NCI-H2029 treated with DMSO at 0.1 percent for 48 hours (cell line): ENCODE measurements at regions not wholly inside any gene's neighbourhood (a gene's known extent, or its start where the extent isn't known, plus 50 kb on each side); places are given as distances from the start of the nearest gene placed in this dataset.

Experiments used
- DNase-seq: peaks from one replicate; lab custom pipeline; 2025; lab: John Stamatoyannopoulos, UW

DNA sequence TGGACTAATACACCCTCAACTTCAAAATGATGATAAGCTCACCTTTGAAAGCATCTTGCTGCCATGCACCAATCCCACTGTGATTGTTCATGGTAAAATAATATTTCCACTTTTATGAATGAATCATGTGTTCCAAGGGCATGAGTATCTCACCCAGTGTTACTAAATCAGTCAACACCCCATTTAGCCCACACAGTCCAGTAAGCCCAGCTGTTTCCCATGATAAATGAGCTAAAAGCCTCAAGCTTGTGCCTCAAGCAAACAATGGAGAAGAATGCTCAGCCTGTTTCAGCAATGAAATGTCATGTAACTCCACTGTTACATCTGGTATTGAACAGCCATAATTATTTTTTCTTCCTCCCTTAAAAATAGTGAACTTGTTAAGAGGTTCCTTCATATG, 442.5 kb downstream of the XPNPEP1 start:
- no peak for DNase-seq

DNA sequence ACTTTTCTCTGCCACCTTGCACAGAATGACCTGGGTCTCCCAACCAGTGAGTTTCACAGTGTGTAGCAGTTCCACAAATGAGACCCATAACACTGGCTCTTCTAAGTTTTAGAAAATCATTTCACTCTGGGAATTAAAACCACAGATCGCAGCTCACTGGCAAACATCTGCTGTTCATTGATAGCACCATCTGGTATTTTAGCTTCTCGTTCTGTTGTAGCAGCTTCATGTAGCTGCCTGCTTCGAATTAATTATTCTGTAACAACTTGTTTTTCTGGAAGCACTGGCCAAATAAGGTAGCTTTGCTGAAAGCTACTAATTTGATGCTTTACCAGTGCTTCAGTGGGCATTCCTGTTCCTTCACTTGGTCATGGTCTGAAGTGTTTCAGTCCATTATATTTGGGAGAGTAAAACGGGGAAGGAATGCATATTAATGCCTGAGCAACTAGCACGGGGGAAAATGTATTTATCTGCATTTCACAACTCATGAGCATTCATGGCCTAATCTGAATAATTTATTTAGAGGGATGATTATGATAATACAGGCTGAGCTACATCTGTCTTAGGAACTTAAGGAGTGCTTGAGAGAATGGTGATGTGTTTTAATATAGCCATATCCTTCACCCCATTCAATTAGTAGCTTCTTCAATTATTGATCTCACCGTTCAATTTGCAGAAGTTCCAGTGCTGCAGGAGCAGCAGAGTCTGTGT, 447.4 kb downstream of the XPNPEP1 start:
- DNase-seq: no peak

DNA sequence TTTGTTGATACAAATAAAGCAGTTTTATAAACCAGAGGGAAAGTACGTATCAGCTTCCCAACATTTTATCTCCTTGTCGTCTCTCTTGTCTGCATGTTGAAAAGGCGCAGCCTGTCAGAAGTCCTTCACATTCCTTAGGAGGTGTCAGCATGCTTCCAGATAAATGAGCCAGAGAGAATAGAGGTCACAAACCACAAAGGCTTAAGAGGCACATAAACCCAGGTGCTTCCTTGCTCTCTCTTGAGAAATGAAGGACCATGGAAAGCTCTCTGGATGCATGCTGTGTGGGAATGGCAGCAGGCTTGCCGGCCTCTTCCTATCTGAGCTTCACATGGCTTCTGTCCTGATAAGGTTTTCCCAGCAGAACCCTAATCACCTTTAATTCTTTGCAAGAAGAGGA, 448.5 kb downstream of the XPNPEP1 start:
- no peak for DNase-seq

DNA sequence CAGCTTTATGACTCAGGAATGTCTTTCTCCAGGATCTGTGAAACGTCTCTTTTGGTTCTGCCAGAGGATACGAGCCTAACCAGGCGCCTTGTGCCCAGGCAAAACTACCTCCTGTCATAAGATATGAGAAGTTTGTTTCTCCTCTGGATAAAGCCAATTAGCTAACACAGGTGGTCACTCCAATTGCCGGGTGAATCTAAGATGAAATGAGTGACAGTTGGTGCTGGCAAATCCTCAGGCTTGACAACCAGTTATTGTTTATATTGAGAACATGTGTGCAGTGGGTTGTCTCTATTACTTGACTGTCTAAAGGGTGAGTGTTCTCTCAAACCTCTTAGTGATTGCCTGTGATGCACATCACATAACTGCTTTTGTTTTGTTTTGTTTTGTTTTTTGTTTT, 449.1 kb downstream of the XPNPEP1 start:
- DNase-seq: no peak

DNA sequence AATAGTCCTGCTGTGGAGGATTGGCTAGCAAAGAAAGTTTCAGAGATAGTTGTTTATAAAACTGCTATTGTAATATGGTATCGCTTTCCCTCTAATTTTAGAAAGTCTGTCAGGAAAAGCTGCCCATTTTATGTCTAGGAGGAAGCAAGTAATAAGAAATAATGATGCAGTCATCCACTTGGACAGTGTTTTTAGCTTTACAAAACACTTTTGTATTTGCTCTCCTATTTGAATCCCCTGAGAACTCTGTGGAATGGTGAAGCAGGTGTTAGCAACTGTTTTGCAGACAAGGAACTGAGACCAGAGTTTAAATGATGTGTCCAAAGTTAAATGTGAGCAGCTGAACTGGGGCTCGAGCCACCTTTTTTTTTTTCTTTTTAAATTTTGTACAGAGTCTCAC, 455.8 kb downstream of the XPNPEP1 start:
- no peak for DNase-seq

DNA sequence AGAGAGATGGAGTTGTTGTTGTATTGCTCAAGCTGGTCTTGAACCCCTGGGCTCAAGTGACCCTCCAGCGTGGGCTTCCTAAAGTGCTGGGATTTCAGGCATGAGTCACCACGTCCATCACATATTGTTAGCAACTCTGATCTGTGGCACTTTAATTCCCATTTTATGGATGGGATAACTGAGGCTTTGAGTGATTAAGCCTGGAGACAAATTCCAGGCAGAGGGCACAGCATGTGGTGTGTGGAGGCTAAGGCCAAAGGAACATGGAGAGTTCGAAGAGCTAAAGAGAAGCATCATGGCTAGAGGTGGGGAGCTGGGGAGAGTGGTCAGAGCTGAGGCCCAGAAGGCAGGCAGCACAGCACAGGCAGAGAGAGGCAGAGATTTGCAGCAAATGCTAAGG, 458.4 kb downstream of the XPNPEP1 start:
- no peak for DNase-seq

DNA sequence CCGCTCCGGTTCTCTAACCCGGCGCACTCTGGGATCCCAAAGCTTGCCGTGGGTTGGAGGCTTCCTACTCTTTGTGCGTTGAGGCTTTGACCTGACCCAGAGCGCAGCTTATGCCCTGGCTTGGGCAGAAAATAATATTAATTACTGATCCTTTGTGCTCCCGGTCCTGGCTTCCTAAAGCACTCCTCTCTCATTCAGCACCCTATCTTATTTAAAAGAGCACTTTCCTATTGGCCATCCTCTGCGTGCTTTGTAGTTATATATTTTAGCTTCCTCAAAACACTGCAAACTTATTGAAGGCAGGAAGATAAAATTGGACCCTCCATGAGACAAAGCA, 466.0 kb downstream of the XPNPEP1 start:
- no peak for DNase-seq

DNA sequence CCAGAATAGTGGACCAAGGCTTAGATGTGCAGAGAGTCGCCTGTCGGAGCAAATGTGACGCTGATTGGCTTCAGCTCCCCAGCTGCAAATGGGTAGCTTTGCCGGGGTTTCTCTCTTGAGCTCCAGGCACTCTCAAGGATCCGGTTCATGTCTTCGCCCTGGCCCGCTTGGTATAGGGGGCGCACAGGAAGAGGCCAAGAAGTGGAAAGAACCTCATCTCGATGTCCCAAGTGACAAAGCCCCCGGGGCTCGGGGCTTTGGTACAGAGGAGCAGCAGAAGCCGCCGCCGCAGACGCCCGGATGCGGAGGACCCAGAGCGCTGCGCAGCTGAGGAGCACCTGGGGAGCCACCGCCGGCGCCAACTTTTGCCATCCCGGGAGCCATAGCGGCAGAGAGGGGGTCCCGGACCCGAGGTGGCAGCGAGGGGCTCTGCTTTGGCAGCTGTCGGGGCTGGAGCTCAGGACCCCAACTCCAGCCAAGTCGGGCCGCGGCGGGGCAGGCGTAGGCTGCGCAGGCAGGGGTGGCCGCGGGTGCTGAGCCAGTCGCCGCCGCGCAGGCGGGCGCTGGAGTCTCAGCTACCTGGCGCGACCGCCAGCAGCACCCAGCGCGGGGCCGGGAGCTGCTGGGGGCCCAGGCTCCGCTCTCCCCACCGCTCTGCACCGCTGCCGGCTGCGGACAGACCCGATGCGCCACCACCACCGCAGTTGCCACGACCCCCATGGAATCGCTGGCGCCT, 466.6 kb downstream of the XPNPEP1 start:
- DNase-seq: no peak

DNA sequence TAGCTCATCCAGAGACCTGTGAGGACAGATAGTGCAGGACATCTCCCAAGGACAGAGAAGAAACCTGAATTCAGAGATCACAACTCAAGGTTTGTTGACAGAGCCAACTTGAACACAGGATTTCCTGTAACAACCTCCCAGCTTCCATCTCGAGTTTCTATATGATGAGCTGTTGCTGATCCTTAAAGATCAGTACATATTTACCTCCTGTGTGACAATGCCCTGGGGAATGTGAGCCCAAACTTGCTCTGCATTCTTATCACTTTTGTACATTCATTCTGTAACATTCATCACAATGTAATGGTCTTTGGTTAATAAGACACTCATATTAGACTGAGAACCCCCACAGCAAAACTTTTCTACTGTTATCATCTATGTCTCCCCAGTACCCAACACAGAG, 468.6 kb downstream of the XPNPEP1 start:
- no peak for DNase-seq

DNA sequence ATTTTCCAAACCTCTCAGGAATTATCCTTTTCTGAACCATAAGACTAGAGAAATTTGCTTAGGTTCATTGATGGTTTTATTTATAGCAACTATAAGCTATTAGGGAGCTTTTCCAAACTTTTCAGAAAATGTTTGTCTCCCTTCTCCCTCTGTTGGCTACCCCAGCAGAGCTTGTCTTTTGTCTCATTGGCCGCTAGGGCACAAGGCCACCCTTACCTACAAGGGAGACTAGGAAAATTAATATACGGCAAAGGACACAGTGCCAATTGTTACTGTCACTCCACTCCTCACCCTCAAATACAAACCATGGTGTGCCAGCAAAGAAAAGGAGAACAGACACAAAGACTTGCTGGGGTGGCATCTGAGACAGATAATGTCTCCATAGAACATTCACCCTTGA, 471.4 kb downstream of the XPNPEP1 start:
- DNase-seq: no peak

DNA sequence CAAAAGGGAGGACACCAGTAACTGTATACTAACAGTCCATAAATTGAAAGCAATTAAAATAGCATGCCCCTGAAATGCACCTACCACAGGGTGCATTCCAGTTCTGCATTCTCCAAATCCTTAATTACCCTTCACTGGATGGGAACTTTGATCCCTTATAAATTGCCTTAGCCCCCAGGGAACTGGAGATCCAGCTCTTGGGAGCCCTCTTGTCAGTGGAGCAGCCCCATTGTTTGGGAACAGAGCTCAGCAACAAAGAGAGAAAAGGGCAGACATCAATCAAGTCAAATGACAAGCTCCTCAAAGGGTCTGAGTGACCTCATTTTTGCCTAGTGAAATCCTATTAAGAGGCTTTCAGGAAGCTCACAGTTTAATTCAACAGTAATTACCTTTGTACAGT, 472.6 kb downstream of the XPNPEP1 start:
- DNase-seq: no peak

DNA sequence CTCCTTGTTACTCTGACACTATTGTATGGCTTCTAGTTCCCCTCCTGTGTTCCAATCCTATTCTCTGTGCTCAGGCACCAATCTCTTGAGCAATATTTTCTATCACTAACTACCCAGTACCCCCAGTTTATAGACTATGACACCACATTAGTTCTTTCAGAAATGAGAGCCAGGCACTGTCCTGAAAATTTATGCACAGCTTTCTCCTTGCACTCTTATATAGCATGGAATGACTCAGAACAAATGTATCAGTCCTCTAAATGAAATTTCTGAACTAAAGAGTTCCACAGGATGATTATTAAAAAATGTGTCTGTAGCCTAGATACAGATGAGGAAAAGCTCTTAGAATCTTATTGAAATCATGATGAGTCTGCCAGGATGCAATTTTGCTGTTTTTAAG, 489.9 kb downstream of the XPNPEP1 start:
- no peak for DNase-seq

DNA sequence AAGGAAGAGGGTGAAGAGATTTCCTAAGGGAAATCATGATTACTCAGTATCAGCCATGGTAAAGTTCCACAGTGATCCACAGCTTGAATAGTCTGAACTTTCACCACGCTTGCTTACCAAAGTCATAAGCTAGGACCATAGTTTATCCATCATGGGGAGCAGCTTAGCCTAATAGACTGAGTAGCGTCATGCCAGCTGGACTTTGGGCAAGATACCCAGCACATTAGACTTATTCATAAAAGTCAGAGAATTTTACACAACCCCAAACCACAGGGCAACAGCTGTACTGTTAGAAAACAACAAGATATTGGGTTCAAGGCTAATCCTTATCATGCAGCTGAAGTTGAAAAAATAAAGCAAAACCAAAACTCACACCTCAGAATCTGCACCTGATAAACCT, 491.0 kb downstream of the XPNPEP1 start:
- DNase-seq: no peak

DNA sequence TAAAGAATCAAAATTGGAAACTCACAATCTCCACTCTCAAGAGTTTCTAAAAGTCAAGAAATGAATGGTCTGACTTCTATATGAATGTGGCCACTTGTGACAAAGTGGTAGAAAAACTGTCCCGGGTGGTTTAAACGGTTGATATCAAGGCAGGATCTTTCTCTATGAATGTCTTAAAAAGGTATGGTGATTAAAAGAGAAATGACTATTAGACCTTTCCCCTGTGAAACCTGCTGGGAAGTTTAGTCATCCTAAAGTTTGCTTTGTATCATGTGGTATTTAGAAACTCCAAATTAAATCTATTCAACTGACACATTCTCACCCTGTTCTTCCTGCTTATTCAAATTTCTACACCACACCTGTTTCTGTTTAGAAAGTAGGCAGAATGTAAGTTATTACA, 492.5 kb downstream of the XPNPEP1 start:
- DNase-seq: no peak

DNA sequence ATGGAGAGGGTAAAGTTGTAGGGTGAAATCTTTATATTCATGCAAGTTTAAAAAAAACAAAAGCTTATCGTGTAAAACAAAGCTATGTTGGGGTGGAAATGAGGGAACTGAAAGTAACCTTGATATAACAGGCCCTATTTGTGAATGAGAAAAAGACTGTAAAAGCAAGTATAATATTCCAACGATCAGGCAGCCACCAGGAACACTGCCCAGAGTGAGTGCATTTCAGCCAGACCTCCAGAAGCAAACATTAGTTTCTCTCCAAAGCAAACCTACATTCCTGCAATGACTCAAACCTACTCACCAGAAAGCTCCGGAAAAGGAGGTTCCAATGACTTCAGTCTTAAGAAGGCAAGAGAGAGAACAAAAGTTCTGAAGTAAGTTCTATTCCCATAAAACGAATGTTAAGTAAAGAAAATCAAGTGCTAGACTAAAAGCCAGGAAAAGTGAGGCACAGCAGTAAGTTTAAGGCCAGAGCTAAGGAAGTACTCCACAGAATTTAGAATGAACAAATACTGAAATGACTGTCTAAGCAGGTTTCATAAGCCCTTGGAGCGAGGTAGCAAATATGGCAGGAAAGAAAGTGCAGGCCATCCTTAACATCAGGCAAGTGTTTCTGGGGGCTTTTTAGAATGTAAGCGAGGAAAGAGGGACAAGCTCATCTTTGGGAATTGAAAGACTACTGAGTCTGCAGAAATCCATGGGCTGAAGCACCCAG, 493.1 kb downstream of the XPNPEP1 start:
- no peak for DNase-seq

DNA sequence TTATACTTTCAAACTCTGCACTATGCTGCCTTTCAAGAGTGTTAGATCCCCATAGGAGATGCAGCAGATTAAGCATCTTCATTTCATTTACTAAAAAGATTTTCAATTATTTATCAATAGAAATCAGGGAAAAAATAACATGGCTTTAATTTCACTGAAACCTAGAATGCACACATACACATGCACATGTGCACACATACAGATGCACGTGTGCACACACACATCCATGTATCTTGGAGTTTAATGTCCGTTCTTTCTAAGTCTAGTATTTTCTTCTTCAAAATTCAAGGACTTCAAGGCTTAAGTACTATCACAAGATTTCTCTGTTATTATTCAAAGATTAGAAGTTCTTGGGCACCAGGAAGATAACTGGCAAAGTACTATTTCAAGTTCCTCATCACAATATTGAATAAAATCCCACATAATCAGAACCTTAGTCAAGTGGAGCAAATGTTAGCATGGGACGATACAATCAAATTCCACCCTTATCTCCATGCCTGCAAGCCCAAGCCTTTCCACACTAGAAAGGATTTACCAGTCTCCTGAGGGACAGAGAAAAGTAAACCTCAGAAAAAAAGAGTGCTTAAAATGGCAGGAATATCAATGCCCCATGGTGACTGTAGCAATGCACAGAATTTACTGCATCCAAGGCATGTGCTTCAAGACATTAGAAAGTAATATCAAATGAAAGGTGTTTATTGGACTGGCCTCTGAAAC, 494.4 kb downstream of the XPNPEP1 start:
- no peak for DNase-seq

DNA sequence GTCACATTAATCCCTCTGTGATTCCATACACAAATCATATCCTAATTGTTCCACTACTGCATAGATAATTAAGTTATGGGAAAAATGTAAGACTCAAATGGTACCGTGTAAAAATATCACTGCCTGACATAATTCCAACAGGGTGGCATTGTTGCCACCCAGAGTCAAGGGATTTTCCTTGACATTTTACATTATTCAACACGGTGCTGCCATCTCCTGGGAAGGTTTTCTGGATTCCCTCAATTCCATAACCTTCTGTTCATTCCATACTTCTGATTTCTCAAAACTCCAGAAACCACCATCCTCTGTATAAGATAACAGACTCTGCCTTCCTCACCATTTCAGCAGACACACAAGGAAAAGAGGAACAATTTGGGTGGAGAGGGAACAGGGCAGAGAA, 495.9 kb downstream of the XPNPEP1 start:
- no peak for DNase-seq

DNA sequence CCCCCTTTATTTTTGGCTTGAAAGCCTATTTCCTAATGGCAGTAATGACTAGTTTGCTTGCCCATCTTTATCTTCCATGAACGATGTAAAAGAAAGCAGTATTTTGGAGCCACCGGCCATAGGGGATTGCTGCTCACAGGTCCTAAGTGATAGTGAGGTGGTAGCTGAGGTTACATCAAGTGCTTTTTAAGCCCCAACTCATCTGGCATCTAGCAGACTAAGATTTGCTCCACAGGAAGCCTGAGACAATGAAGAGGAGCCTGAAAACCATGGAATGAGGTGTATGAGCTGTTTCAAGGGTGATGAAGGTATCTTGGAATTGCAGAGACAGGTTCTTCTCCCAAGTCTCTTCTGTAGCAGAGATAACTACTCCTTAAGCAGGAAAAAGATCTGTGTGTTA, 496.3 kb downstream of the XPNPEP1 start:
- no peak for DNase-seq

DNA sequence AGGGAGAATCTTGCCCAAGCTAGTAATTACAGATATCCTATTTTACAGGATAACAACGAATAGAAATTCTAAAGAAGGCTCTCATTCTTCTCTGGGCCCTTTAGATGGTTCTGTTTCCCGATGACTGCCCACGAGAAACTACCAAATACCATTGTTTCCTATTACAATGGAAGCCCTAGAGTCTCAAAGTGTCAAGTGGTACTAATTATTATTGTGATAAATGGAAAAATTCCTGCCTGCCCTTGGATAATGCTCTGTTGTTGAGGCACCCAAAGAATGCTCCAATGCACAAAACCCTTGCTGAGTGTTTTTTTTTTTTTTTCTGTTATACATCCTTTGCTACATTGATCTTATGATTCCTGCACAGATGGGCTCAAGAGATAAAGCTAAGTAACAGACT, 504.5 kb downstream of the XPNPEP1 start:
- no peak for DNase-seq

DNA sequence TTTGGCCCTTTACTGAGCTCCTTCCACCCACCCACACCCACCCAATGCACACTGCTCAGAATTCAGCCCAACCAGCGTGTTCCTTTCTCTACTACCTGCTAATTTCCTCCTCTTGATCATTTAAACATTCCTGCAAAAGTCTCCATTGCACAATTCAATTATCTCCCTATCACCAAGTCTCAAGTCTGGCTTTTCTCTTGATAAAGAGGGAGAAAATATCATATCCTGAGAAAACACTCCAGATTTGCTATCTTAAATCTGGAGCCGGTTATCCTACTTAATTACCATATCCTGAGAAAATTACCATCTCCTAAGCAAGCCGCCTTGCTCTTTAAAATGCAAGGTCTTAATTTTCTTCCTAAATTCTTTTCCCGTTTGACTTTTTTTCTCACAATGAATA, 505.5 kb downstream of the XPNPEP1 start:
- no peak for DNase-seq

DNA sequence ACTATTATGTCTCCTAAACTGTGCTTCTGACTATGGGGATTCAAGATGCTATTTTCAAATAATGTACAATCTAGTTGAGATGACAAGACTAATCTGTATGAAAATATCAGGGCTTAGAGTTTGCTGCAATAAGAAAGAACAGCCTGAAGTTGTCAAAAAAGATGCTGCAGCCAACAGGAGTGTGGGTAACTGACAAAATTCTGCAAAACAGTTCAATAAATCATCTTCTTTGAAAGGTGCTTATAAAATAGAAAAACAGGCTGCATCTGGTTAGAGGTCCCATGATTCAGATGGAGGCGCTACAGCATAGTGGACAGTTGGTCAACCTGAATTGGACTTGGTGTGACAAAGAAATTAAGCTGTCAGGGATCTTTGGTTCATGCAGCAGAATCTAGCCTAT, 511.0 kb downstream of the XPNPEP1 start:
- no peak for DNase-seq

DNA sequence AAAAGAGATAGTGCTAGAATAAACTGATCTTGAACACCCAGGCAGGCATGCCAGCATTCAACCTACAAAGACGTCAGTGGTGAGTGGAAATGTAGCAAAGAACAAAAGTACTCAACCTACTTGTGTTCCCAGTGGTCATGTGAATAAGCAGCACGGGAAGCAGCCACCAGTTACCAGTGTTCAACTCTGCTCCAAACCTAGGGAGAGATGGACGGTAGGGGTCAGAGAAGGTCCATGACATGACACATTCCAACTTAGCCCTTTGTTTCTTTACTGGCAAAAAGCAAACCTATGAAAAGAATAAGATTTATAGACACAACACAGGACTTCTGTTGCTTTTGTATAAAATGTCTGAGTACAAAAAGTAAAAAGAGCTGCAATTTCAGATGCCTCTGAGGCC, 511.4 kb downstream of the XPNPEP1 start:
- no peak for DNase-seq

DNA sequence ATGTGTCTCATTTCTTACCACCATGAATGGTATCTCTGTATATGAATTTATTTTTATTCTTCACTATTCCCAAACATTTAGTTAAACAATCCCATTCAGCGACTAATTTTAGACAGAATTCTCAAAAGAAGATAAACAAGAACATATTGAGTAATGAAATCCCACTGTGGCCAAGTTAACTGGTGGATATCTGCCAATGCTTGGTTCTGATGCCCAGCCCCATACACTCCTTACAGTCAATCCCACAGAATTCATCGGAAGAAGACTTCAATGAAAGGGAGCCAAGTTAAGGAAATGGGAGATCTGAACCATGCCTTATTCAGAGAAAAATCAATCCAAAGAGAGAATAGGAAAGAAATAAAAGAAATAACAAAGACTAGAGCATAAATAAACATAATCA, 518.0 kb downstream of the XPNPEP1 start:
- DNase-seq: no peak
